GM12878 (cell line): ENCODE measurements at regions not wholly inside any gene's neighbourhood (a gene's known extent, or its start where the extent isn't known, plus 50 kb on each side); places are given as distances from the start of the nearest gene placed in this dataset.

ENCODE experiments used
- CTCF ChIP-seq, 3 experiments: IDR thresholded peaks in 2 of 3; conservative IDR thresholded peaks in 1 of 3; 2 replicates each; pipeline ENCODE4 v1.5.1; 2011; ENCODE audit warnings: low read depth in 3 of 3, low read length in 3 of 3, mild to moderate bottlenecking in 3 of 3, control low read depth in 2 of 3, moderate library complexity in 2 of 3, inconsistent platforms in 1 of 3, mixed read lengths in 1 of 3; ENCODE audit not compliant: control insufficient read depth in 2 of 3, insufficient read depth in 1 of 3; ENCODE audit errors: extremely low read depth in 1 of 3
- DPF2 ChIP-seq: fragments of 450-650 bp; IDR thresholded peaks from 2 replicates; pipeline ENCODE4 v1.6.1; 2017; ENCODE audit warnings: mild to moderate bottlenecking
- EZH2 ChIP-seq: IDR thresholded peaks from 2 replicates; pipeline ENCODE4 v1.6.1; 2012; ENCODE audit warnings: low read depth, mild to moderate bottlenecking, control low read depth, inconsistent platforms, low read length, borderline replicate concordance; ENCODE audit not compliant: control insufficient read depth
- SUPT20H ChIP-seq: IDR thresholded peaks from 2 replicates; pipeline ENCODE4 v1.6.1; 2011; ENCODE audit warnings: low read depth, mild to moderate bottlenecking, low read length, moderate library complexity, borderline replicate concordance; ENCODE audit not compliant: control insufficient read depth

GRCh38 chr15:87151202-87151748, 1071.6 kb downstream of the AGBL1 start:
- TF ChIP-seq CTCF (IDR thresholded peaks at IDR 0.05 in 2 of 3, conservative IDR thresholded peaks at IDR 0.05 in 1 of 3; ENCODE audit: control insufficient read depth in 2 of 3, extremely low read depth in 1 of 3, insufficient read depth in 1 of 3, low read depth in 3 of 3, low read length in 3 of 3) (no peak), SUPT20H (no peak), EZH2 (no peak), DPF2 (no peak)
